Stimulated activated CD4-positive, alpha-beta T cell treated with anti-CD3 and anti-CD28 coated beads, Interleukin-1b, Interleukin-23, amount 100 ng/mL, for 1 hour (primary cell): ENCODE measurements at regions not wholly inside any gene's neighbourhood (a gene's known extent, or its start where the extent isn't known, plus 50 kb on each side); places are given as distances from the start of the nearest gene placed in this dataset.

ENCODE experiments used
- DNase-seq, 2 donors: peaks; one replicate each; pipeline ENCODE4 v3.0.0-alpha.2; 2020; ENCODE audit warnings: low read depth in 2 of 2

GRCh38 chr18:1930291-1931270 lies 640.7 kb downstream of the METTL4 start:
- DNase-seq = no peak

GRCh38 chr18:1952486-1952885 lies 618.8 kb downstream of the METTL4 start:
- no peak for DNase-seq

GRCh38 chr18:1954583-1955312 lies 616.6 kb downstream of the METTL4 start:
- no peak for DNase-seq

DNA sequence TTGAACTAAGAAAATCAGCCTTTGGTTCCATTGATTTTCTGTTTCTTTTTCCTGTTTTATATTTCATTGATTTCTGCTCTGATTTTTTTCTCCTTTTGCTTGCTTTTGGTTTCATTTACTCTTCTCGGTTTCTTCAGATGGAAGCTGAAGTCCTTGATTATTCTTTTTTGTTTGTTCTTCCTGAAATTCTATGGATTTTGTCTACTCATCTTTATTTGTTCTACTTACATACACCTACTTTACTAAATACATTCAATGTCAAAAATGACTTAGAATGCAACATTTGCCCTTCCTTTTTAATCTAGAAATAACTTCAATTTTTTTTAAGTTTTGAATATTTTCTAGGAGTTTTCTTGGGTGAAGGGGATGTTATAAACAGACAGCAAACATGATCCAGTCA lies 612.5 kb downstream of the METTL4 start:
- DNase-seq = no peak

DNA sequence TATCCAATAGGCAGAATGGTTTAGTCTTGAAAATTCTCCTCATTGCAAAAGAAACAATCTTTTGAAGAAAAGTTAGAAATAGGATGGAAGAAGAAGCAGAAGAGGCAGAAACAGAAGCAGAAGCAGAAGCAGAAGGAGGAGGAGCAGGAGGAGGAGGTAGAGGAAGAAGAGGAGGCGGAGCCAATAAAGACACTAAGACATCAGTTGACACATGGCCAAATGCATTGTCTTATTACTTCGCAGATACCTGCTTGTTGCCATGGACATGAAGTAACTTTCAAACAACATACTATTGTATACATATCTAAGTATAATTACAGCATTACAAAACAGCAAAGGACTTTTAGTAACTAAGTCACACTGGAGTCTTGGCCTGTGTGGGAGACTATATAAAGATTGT lies 606.3 kb downstream of the METTL4 start:
- no peak for DNase-seq

DNA sequence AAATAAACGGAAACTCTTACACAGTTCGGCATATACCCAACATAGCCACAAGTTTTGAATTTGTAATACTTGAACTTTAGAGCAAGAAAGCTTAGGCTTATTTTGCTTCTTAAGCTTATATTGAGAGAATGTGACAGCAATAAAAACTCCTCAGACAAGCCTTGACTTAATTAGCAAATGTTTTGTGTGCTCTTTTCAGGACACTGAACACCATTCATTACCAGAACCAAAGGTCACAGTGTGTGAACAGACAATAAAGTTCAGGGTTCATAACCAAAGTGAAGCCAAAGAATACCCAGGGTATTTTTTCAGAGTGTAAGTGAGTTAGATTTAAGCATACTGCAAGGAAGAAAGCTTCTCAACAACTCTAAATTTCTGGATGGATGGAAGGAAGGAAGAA lies 605.8 kb downstream of the METTL4 start:
- no peak for DNase-seq

- no peak for DNase-seq
Observed at GRCh38 chr18:1968801-1969498, 602.4 kb downstream of the METTL4 start.

DNA sequence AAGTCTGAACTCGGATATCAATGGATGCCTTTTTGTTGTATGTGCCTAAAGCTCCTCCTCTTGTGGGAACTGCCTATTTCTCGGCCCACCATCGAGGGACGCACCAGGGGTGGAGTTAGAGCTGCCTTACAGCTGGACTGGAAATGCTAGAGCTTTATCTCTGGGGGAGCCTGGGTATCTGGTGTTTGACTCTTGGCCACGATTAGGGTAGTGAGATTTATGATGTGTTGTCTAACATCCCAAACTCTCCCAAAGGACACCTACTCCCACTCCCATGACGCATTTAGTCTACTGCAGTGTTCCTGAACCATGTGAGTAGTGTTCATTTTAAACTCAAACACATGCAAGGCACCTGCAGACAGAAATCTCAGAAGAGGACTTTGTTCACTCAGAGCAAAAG lies 594.8 kb downstream of the METTL4 start:
- DNase-seq = no peak

GRCh38 chr18:1982056-1982455 lies 589.2 kb downstream of the METTL4 start:
- no peak for DNase-seq

- DNase-seq = no peak
Observed at GRCh38 chr18:1983746-1984515, 587.4 kb downstream of the METTL4 start.

DNA sequence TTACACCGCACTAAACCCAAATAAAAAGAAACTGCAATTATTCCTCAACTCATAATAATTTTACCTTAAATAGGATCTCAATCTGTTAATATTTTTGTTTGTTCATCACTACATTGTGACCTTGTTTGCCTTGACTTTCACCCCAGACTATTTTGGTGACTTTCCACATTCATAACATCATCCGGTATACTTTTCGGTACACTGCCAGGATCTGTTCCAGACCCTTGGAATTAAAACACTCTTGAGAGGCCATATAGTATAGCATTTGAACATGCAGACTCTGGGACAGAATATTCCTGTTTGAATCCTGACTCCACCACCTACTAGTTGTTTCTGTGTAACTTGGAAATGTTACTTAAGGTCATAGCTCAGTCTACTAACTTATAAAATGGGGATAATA lies 577.4 kb downstream of the METTL4 start:
- no peak for DNase-seq

- no peak for DNase-seq
Observed at GRCh38 chr18:1994471-1994870, 576.8 kb downstream of the METTL4 start.

DNA sequence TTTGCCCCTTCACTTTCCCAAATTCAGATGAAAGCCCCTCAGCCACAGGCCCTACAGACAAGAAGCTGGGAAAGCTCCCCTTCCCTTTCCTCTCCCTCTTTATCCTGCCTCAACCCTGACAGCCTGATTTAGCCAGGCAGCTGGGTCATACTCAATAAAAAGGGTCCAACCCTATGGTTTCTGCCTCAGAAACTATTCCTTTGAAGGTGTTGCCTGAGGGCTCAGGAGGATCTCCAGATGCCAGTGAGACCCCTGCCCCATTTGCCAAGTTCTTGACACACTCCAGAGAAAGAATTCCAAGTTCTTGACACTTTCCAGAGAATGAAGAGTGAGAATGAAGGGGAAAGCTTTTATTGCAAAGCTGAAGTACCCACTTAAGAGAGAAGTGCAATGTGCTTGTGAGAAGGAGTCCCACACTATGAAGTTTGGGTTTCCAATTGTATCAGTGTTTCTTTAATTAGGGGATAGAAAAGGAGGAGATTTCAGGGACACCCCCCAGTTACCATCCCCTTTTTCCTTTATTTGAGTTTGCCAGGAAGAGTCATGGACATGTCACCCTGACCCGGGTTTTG lies 576.2 kb downstream of the METTL4 start:
- no peak for DNase-seq

- DNase-seq = no peak
Observed at GRCh38 chr18:1998121-1998520, 573.2 kb downstream of the METTL4 start.

GRCh38 chr18:1999387-1999786 lies 571.9 kb downstream of the METTL4 start:
- no peak for DNase-seq

DNA sequence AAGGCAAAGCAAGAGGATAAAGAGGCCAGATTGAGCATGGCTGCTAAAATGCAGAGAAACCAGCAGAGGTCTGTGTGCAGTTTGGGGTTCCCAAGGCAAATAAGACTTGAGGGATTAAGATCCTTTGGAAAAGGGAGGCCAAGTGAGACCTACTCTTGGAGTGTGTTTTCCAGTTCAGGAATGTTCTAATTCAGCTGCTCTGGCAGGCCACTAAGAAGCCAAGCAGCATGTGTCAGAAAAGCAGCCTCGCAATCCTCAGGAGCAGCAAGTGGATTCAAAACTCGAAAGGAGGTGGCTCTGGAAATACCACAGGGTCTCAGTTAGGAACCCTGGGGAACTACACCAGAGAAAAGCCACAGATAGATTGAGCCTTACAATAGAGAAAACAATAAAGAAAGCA lies 569.2 kb downstream of the METTL4 start:
- no peak for DNase-seq

DNA sequence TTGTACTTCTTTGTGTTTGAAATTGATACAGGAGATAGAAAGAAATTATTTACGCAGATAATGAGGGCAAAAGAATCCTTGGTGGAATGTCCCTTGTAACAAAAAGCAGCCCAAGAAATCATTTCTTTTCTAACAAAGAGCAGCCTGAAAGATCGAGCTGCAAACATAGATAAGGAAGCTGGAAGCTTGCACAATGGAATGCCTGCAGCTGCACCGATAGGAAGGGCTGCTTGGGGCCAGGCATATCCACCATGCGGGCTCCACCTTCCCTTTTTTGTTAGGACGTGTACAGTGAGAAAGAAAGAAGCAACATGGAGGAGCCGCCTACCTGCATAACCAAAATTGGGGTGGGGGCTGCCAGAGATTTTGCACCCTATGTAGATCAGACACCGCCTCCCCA lies 568.7 kb downstream of the METTL4 start:
- DNase-seq = no peak

DNA sequence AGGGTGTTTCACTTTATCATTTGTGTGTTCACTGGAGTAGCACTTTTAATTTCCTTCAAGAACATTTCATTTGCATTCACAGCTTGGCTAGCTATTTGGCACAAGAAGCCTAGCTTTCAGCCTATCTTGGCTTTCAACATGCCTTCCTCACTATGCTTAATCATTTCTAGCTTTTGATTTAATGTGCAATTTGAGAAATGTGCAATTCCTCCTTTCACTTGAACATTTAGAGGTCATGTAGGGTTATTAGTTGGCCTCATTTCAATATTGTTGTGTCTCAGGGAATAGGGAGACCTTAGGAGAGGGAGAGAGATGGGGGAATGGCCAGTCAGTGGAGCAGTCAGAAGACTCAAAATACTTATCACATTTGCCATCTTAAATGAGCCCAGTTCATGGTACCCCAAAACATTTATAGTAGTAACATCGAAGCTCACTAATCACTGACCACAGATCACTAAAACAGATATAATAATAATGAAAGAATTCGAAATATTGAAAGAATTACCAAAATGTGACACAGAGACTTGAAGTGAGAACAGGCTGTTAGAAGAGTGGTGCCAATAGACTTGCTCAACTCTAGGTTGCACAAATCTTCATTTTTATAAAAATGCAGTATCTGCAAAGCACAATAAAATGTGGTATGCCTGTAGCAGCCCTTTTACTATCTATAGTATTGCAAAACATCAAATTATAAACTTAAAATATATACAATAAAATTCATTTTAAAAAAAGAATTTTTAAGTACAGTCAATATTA lies 561.2 kb downstream of the METTL4 start:
- DNase-seq = no peak

GRCh38 chr18:2027016-2027415 lies 544.3 kb downstream of the METTL4 start:
- DNase-seq = no peak

- DNase-seq = no peak
Observed at GRCh38 chr18:2027756-2028155, 543.5 kb downstream of the METTL4 start.

DNA sequence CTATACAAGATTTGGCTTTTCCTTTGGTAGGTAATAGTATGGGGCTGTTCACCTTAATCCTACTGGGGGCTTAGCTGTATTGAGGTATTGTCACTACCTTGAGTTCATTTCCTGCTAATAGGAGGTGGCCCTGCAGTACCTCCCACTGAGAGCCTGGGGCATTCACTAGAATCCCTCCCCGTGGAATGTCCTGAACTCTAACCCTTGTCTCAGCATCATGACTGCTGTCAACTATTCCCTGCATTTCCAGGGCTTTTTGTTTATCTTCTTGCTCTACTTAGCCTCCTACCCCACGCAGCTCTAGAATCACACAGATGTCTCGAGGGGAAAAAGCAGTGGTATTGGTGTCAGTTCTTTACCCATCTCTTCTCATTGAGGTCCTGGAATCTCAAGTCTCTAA lies 542.3 kb downstream of the METTL4 start:
- DNase-seq = no peak
